ENCODE measurements at regions not wholly inside any gene's neighbourhood (a gene's known extent, or its start where the extent isn't known, plus 50 kb on each side); places are given as distances from the start of the nearest gene placed in this dataset.

DNA sequence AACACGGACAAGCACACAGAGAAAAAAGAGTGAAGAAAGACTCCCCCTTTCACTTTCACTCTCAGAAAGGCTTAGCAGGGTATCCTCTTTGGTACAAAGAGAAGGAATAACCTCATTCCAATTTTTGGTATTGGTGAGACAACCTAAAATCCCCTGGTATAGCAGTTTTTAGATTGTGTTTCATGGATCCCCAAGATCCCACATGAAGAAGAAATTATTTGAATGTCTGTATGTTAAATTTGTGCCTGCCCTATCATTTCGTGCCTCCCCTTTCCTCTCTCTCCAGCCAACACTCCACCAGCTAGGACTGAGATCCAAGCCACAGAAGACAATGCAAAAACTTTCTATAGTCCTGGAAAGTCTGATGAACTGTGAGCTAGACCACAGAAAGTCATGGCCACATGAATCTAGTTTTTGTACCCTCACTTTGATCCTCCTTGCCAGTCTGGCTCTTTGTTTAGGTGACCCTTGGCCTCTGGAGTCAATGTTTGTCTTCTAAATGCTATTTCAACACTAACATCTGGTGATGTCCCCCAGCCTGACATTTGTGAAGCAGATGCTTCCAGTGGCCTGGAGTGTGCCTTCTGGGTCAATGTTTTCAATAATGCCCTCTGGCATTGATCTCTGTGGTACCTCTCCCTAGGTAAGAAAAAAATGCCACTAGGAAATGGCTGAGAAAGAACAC, 181.9 kb upstream of the BMP4 start:
- no peak overlapping the region for H3K27ac Mint-ChIP-seq

DNA sequence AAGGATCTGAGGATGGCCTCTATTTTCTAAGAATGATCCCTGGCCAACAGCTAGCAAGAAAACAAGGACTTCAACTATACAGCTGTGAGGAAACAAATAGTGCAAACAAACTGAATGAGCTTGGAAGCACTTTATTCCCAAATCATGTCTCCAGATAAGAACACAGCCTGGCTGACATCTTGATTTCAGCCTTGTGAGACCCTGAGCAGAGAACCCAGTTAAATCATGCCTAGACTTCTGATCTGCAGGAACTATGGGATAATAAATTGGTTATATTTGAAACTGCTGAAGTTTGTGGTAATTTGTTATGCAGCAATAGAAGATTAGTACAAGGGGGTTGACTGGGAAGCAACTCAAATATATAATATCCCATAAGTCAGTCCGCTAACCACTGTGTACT, 183.9 kb upstream of the BMP4 start:
- no peak overlapping the region for H3K27ac Mint-ChIP-seq
- no peak overlapping the region for H3K4me3 Mint-ChIP-seq (ENCODE audit: low read depth)
- DNase-seq (ENCODE audit: low spot score), result no peak
- intact Hi-C loops (cut with micrococcal nuclease), result no loop called here
- no peaks in the 10 kb centered on the region for H3K4me1 Mint-ChIP-seq (ENCODE audit: low read depth)
- no peaks in the 10 kb centered on the region for H3K27me3 Mint-ChIP-seq (ENCODE audit: low read depth)
- no peaks in the 10 kb centered on the region for H3K9me3 Mint-ChIP-seq
- H3K36me3 Mint-ChIP-seq (ENCODE audit: low read depth), result no peaks in the 10 kb centered on the region

More for the DNA sequence above, 181.9 kb upstream of the BMP4 start:
- Mint-ChIP-seq H3K36me3 (ENCODE audit: low read depth) (no peaks in the 10 kb centered on the region), H3K4me1 (ENCODE audit: low read depth) (no peaks in the 10 kb centered on the region), H3K4me3 (ENCODE audit: low read depth) (no peak overlapping the region), H3K9me3 (no peaks in the 10 kb centered on the region), H3K27me3 (ENCODE audit: low read depth) (no peaks in the 10 kb centered on the region)
- no peak for DNase-seq (ENCODE audit: low spot score)
- intact Hi-C loops (cut with micrococcal nuclease), result no loop called here

DNA sequence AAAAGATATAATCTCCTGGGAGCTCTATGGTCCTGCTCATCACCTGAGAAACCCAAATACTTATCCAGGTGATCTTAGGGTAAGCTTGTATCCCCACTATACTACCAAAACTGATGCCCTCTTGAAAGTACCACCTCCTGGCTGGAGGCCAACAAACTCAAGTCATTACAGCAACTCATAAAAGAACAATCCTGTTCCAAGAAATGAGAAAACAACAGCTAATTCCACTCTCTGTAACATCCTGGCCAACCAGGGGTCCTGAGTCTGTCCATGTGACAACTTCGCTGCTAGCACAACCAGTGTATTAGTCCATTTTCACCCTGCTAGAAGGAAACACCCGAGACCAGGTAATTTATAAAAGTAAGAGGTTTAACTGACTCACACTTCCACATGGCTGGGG, 190.0 kb upstream of the BMP4 start:
- H3K9me3 Mint-ChIP-seq, result peaks cover 7% of the 10 kb centered on the region
- DNase-seq (ENCODE audit: low spot score), result no peak
- no peak overlapping the region for H3K4me3 Mint-ChIP-seq (ENCODE audit: low read depth)
- H3K27ac Mint-ChIP-seq, result no peak overlapping the region
- H3K4me1 Mint-ChIP-seq (ENCODE audit: low read depth), result no peaks in the 10 kb centered on the region
- H3K27me3 Mint-ChIP-seq (ENCODE audit: low read depth), result no peaks in the 10 kb centered on the region
- no peaks in the 10 kb centered on the region for H3K36me3 Mint-ChIP-seq (ENCODE audit: low read depth)
- intact Hi-C loops (cut with micrococcal nuclease), result no loop called here

DNA sequence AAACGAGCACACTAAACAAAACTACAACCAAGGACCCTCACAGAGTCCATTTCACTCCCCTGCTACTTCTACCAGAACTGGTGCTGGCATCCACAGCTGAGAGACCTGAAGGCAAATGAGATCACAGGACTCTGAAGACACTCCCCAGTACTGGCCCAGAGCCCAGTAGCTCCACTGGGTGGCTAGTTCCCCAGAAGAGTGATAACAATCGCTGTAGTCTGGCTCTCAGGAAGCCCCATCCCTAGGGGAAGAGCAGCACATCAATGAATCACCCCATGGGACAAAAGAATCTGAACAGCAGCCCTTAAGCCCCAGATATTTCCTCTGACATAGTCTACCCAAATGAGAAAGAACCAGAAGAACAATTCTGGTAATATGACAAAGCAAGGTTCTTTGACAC, 190.7 kb upstream of the BMP4 start:
- intact Hi-C loops (cut with micrococcal nuclease), result no loop called here
- H3K4me1 Mint-ChIP-seq (ENCODE audit: low read depth), result no peaks in the 10 kb centered on the region
- H3K9me3 Mint-ChIP-seq, result peaks cover 7% of the 10 kb centered on the region
- no peaks in the 10 kb centered on the region for H3K36me3 Mint-ChIP-seq (ENCODE audit: low read depth)
- H3K4me3 Mint-ChIP-seq (ENCODE audit: low read depth), result no peak overlapping the region
- H3K27me3 Mint-ChIP-seq (ENCODE audit: low read depth), result no peaks in the 10 kb centered on the region
- DNase-seq (ENCODE audit: low spot score), result no peak
- no peak overlapping the region for H3K27ac Mint-ChIP-seq

DNA sequence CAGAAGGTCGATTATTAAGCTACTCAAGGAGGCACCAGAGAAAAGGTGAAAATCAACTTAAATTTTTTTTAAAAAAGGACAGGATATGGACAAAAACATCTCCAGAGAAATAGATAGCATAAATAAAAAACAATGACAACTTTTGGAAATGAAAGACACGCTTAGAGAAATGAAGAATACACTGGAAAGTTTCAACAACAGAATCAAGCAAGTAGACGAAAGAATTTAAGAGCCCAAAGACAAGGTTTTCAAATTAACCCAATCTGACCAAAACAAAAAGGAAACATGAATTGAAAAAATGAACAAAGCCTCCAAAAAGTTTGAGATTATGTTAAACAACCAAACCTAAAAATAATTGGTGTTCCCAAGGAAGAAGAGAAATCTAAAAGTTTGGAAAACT, 191.1 kb upstream of the BMP4 start:
- no peak for DNase-seq (ENCODE audit: low spot score)
- Mint-ChIP-seq H3K27me3 (ENCODE audit: low read depth) (no peaks in the 10 kb centered on the region), H3K27ac (no peak overlapping the region), H3K4me3 (ENCODE audit: low read depth) (no peak overlapping the region), H3K9me3 (peaks cover 7% of the 10 kb centered on the region), H3K36me3 (ENCODE audit: low read depth) (no peaks in the 10 kb centered on the region), H3K4me1 (ENCODE audit: low read depth) (no peaks in the 10 kb centered on the region)
- intact Hi-C loops (cut with micrococcal nuclease), result no loop called here

DNA sequence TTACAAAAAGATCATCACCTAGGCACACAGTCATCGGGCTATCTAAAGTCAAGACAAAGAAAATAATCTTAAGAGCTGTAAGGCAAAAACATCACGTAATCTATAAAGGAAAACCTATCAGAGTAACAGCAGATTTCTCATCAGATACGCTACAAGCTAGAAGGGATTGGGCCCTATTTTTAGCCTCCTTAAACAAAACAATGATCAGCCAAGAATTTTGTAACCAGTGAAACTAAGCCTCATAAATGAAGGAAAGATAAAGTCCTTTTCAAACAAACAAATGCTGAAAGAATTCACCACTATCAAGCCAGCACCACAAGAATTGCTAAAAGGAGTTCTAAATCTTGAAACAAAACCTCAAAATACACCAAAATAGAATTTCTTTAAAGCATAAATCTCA, 191.6 kb upstream of the BMP4 start:
- no peak overlapping the region for H3K4me3 Mint-ChIP-seq (ENCODE audit: low read depth)
- intact Hi-C loops (cut with micrococcal nuclease), result no loop called here
- H3K27ac Mint-ChIP-seq, result no peak overlapping the region
- no peaks in the 10 kb centered on the region for H3K27me3 Mint-ChIP-seq (ENCODE audit: low read depth)
- no peak for DNase-seq (ENCODE audit: low spot score)
- no peaks in the 10 kb centered on the region for H3K4me1 Mint-ChIP-seq (ENCODE audit: low read depth)
- H3K9me3 Mint-ChIP-seq, result peaks cover 7% of the 10 kb centered on the region
- no peaks in the 10 kb centered on the region for H3K36me3 Mint-ChIP-seq (ENCODE audit: low read depth)

DNA sequence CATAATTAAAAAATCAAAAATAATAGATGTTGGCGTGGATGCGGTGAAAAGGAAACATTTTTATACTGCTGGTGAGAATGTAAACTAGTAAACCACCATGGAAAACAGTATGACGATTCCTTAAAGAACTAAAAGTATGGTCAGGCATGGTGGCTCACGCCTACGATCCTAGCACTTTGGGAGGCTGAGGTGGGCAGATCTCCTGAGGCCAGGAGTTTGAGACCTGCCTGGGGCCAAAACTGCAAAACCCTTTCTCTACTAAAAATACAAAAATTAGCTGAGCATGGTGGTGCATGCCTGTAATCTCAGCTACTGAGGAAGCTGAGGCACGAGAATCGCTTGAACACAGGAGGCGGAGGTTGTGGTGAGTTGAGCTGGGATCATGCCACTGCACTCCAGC, 195.7 kb upstream of the BMP4 start:
- intact Hi-C loops (cut with micrococcal nuclease), result no loop called here
- Mint-ChIP-seq H3K27ac (no peak overlapping the region), H3K4me1 (ENCODE audit: low read depth) (no peaks in the 10 kb centered on the region), H3K36me3 (ENCODE audit: low read depth) (no peaks in the 10 kb centered on the region), H3K4me3 (ENCODE audit: low read depth) (no peak overlapping the region), H3K27me3 (ENCODE audit: low read depth) (no peaks in the 10 kb centered on the region), H3K9me3 (peaks cover 7% of the 10 kb centered on the region)
- no peak for DNase-seq (ENCODE audit: low spot score)

DNA sequence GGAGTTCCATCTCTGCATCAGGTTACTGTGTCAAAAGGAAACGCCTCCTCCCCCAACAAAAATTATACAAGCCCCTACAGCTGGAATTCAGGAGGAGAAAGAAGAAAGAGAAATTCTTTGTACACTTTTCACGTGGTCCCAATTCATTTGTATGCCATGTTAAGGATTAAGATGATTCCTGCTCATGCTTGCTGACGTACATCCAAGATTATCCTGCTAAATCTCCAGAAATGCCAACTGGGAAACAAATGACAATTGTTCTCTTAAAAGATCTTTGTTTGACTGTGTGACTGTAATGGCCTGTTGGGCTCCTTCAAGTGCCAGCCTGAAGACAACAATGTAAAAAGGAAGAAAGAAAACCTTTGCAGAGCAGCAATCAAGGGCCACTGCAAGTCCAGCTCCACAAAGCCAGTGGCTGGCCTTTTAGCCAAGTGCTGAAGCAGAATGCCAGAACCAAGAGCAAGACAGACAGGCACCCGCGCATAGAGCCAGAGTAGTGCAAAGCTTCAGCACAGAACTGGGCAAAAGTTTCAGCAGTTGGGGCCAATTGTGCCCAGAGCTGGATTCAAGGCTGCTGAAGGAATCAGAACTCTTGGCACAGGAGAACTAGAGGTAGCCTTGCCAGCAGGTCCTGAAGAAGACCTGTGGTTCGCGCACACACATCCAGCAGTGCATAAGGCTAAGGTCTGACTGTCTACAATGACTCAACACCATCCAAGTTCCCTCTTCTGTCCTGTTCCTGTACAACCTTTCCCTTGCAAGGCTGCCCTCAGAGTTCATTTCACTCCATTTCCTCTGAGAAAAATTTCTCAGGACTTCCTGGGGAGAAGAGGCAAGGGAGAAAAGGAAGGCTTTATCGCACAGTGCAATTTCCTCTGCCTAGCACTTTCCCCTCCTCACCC, 209.7 kb upstream of the BMP4 start:
- DNase-seq (ENCODE audit: low spot score), result no peak
- Mint-ChIP-seq H3K4me1 (ENCODE audit: low read depth) (no peaks in the 10 kb centered on the region), H3K36me3 (ENCODE audit: low read depth) (no peaks in the 10 kb centered on the region), H3K27ac (no peak overlapping the region), H3K4me3 (ENCODE audit: low read depth) (no peak overlapping the region), H3K27me3 (ENCODE audit: low read depth) (peaks cover 20% of the 10 kb centered on the region), H3K9me3 (no peaks in the 10 kb centered on the region)
- intact Hi-C loops (cut with micrococcal nuclease), result no loop called here

DNA sequence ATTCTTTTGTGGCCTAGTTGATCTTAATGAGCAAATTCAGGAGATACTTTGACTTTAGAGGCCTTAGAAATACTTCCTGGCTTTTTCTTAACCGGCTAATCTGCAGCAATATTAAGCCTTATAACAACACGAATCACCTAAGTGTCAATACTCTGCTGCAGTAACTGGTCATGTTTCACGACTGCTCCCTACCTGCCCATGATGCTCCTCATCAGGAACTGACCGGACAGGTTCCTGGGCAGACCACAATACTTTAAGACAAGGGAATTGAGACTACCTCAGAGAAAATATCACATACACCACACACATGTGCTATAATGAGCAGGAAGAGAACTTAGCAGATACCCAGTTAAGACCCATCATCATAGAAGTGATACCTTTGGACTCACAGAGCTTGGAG, 211.9 kb upstream of the BMP4 start:
- peaks cover 4% of the 10 kb centered on the region for H3K4me1 Mint-ChIP-seq (ENCODE audit: low read depth)
- peaks cover 26% of the 10 kb centered on the region for H3K27me3 Mint-ChIP-seq (ENCODE audit: low read depth)
- intact Hi-C loops (cut with micrococcal nuclease), result no loop called here
- no peak for DNase-seq (ENCODE audit: low spot score)
- no peaks in the 10 kb centered on the region for H3K9me3 Mint-ChIP-seq
- H3K27ac Mint-ChIP-seq, result no peak overlapping the region
- no peaks in the 10 kb centered on the region for H3K36me3 Mint-ChIP-seq (ENCODE audit: low read depth)
- H3K4me3 Mint-ChIP-seq (ENCODE audit: low read depth), result no peak overlapping the region

DNA sequence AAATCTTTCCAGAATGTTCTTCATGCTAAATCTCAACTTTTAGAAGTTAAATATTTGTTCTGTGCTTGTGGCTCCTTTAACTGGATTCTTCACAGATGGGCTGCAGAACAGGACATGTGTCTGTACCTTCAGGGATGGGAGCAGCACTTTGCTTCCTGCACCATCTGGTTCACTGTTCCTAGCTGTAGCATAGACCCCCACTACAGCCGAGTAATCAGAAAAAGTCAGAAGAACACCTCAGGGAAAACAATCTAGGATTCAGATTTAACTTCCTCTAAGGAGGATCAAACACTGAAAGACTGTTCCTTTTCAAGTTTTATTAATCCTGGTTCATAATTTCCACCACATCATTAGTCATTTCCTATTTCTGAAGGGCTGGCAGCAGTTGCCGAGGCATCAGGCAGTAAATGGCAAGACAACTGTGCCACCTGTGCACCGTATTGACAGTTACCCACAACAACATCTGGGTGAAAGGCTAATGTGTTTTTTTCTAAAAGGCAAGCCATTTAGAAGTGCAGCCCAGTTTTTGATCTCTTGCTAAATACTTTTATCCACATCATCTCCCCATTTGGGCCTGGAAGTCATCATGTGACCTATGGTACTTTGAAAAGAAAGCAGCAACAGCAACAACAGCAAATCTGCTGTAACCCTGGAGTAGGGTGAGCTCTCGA, 212.8 kb upstream of the BMP4 start:
- no peaks in the 10 kb centered on the region for H3K9me3 Mint-ChIP-seq
- H3K4me3 Mint-ChIP-seq (ENCODE audit: low read depth), result no peak overlapping the region
- no peak for DNase-seq (ENCODE audit: low spot score)
- intact Hi-C loops (cut with micrococcal nuclease), result no loop called here
- H3K36me3 Mint-ChIP-seq (ENCODE audit: low read depth), result no peaks in the 10 kb centered on the region
- peaks cover 26% of the 10 kb centered on the region for H3K27me3 Mint-ChIP-seq (ENCODE audit: low read depth)
- H3K4me1 Mint-ChIP-seq (ENCODE audit: low read depth), result peaks cover 4% of the 10 kb centered on the region
- H3K27ac Mint-ChIP-seq, result no peak overlapping the region

DNA sequence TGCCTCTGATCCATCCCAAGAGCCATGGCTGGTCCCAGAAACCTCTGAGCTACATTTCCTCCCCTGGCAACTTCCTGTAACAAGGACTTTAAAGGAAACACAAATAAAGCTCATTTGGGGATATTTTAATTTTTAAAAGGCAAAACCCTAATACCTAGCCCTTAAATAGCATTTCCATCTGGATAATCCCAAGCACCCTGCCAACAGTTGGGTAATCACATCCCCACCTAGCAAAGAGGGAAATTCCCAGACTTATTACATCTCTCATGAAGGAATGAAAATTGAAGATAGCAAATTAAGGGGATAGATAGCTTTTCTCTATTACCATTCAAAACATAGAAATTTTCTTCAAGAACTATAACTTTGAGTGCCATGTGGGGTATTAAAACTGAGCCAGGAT, 213.7 kb upstream of the BMP4 start:
- H3K4me1 Mint-ChIP-seq (ENCODE audit: low read depth), result peaks cover 4% of the 10 kb centered on the region
- DNase-seq (ENCODE audit: low spot score), result no peak
- no peaks in the 10 kb centered on the region for H3K9me3 Mint-ChIP-seq
- intact Hi-C loops (cut with micrococcal nuclease), result loop anchor here (10.0 kb wide), 2 partner anchors 174 to 1346 kb away; no protein-coding TSS in a partner anchor
- no peaks in the 10 kb centered on the region for H3K36me3 Mint-ChIP-seq (ENCODE audit: low read depth)
- no peak overlapping the region for H3K4me3 Mint-ChIP-seq (ENCODE audit: low read depth)
- no peak overlapping the region for H3K27ac Mint-ChIP-seq
- H3K27me3 Mint-ChIP-seq (ENCODE audit: low read depth), result peaks cover 30% of the 10 kb centered on the region

DNA sequence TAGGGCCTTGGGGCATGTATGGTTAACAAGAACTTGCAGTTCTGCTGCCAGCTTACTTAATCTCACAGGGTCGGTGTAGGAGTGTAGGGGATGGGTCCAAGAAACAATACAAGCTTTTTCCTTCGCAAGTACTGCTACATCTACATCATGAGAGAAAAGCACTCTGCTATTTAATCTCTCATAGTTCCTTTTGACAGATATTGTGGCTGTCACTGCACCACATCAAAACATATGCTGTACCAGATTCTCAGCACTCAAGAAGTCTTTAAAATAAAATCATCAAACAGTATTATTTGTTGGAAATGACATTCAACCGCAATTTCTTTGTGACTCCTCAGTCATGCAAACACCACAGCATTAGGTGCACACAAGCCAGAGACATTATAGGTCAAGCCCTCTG, 215.5 kb upstream of the BMP4 start:
- H3K4me3 Mint-ChIP-seq (ENCODE audit: low read depth), result no peak overlapping the region
- intact Hi-C loops (cut with micrococcal nuclease), result loop anchor here (10.0 kb wide), 2 partner anchors 173 to 1347 kb away; no protein-coding TSS in a partner anchor

DNA sequence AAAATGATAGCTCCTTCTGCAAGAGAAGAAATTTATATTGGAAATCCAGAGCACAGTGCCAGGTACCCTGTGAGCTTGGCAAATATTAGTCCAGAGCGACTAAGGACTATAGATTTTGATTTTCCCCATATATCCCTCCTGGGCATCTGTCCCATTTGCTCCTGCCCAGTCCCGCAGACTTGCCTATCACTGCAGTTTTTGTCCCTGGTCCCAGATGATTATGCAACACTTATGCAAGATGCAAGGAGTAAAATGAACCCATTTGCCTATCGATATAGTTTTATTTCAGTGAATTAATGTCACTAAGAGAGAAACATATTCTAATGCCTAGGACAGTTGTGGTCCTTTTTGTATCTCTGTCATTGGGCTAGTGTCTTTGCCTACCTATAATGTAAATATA, 215.9 kb upstream of the BMP4 start:
- Mint-ChIP-seq H3K4me3 (ENCODE audit: low read depth) (no peak overlapping the region), H3K27me3 (ENCODE audit: low read depth) (peaks cover 40% of the 10 kb centered on the region), H3K4me1 (ENCODE audit: low read depth) (peaks cover 4% of the 10 kb centered on the region), H3K9me3 (no peaks in the 10 kb centered on the region), H3K27ac (no peak overlapping the region), H3K36me3 (ENCODE audit: low read depth) (no peaks in the 10 kb centered on the region)
- intact Hi-C loops (cut with micrococcal nuclease), result loop anchor here (10.0 kb wide), 2 partner anchors 172 to 1348 kb away; no protein-coding TSS in a partner anchor
- DNase-seq (ENCODE audit: low spot score), result no peak

More for the DNA sequence above, 215.5 kb upstream of the BMP4 start:
- H3K27me3 Mint-ChIP-seq (ENCODE audit: low read depth), result peaks cover 38% of the 10 kb centered on the region
- no peaks in the 10 kb centered on the region for H3K36me3 Mint-ChIP-seq (ENCODE audit: low read depth)
- no peaks in the 10 kb centered on the region for H3K9me3 Mint-ChIP-seq
- no peak for DNase-seq (ENCODE audit: low spot score)
- H3K27ac Mint-ChIP-seq, result no peak overlapping the region
- peaks cover 4% of the 10 kb centered on the region for H3K4me1 Mint-ChIP-seq (ENCODE audit: low read depth)

Measured in activated T-helper 2 cell treated with anti-CD3 and anti-CD28 coated beads, Interferon-gamma antibody, Interleukin-2, Interleukin-4, amounts not matched to agents 10 μg/mL and 5 μg/mL and 100 μg/mL, durations not matched to agents 14 hours and 24 hours and 36 hours (primary cell).